ENCODE measurements at regions not wholly inside any gene's neighbourhood (a gene's known extent, or its start where the extent isn't known, plus 50 kb on each side); places are given as distances from the start of the nearest gene placed in this dataset.

GRCh38 chr6:23499549-23499948 is 626.5 kb upstream of the NRSN1 start:
- TF ChIP-seq POLR2A (IDR thresholded peaks at IDR 0.05) (no peak), CTCF (IDR thresholded peaks at IDR 0.05) (no peak)
